Stimulated activated CD8-positive, alpha-beta memory T cell treated with anti-CD3 and anti-CD28 coated beads, Interleukin-2, amount 100 ng/mL, for 48 hours (primary cell): ENCODE measurements at regions not wholly inside any gene's neighbourhood (a gene's known extent, or its start where the extent isn't known, plus 50 kb on each side); places are given as distances from the start of the nearest gene placed in this dataset.
A peak's percentile ranks its signal among the peaks of the same experiment; 100 is the strongest.
"Not testable (repeated sequence)": the region's sequence is repeated elsewhere in the genome, so short reads cannot be mapped to it uniquely, and the experiment has no call there.

Experiments used
- DNase-seq, 2 donors: peaks; one replicate each; pipeline ENCODE4 v3.0.0-alpha.2; 2020; ENCODE audit warnings: low read depth in 2 of 2

GRCh38 chr12:4156317-4156716, 117.2 kb upstream of the CCND2 start:
- DNase-seq: no peak

DNA sequence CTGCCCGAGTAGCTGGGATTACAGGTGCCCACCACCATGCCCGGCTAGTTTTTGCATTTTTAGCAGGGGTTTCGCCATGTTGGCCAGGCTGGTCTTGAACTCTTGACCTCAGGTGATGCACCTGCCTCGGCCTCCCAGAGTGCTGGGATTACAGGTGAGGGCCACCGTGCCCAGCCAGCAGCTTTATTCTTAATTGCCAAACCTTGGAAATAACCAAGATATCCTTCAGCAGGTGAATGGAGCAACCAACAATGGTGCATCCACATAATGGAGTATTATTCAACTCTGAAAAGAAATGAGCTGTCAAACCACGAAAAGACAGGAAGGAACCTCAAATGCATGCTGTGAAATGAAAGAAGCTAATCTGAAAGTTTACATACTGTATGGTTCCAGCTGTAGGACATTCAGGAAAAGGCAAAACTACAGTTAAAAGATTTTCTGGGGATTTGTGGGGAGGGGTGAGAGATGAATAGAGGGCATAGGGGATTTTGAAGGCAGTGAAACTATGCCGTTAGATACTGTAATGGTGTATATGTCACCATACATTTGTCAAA, 118.8 kb upstream of the CCND2 start:
- DNase-seq: no peak

DNA sequence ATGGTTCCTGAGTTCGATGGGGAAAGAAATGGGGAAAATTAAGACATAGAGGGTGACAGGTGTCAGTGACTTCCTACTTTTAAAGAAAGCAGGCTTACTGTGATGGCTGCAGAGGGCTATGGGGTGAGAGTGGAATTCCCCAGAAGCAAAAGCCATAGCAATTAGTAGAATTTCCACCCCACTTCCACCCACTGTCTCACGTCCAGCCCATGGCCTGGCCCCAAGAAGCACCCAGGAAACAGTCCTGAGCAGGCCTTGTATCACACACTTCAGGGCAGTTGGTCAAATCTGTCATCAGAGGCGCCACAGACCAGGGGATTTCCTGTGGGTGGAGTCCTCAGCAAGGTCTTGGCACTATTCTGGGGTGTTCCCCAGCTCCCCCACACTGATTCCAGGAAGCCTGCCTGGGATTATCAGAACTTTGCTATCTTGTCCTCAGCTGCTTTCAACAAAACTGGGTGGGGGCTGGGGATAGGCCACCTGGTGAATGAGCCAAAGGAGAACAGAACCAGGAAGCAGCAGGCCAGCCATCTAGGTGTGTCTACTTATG, 120.1 kb upstream of the CCND2 start:
- DNase-seq: peak; percentile 69 to 75

- no peak for DNase-seq
Observed at GRCh38 chr12:4152145-4152795, 121.3 kb upstream of the CCND2 start.

GRCh38 chr12:4151362-4152121, 122.0 kb upstream of the CCND2 start:
- no peak for DNase-seq

DNA sequence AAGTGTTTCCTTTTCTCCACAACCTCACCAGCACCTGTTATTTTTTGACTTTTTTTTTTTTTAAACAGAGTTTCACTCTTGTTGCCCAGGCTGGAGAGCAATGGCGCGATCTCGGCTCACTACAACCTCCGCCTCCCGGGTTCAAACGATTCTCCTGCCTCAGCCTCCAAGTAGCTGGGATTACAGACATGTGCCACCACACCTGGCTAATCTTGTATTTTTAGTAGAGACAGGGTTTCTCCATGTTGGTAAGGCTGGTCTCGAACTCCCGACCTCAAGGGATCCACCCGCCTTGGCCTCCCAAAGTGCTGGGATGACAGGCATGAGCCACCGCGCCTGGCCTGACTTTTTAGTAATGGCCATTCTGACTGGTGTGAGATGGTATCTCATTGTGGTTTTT, 123.2 kb upstream of the CCND2 start:
- not testable (repeated sequence) for DNase-seq

DNA sequence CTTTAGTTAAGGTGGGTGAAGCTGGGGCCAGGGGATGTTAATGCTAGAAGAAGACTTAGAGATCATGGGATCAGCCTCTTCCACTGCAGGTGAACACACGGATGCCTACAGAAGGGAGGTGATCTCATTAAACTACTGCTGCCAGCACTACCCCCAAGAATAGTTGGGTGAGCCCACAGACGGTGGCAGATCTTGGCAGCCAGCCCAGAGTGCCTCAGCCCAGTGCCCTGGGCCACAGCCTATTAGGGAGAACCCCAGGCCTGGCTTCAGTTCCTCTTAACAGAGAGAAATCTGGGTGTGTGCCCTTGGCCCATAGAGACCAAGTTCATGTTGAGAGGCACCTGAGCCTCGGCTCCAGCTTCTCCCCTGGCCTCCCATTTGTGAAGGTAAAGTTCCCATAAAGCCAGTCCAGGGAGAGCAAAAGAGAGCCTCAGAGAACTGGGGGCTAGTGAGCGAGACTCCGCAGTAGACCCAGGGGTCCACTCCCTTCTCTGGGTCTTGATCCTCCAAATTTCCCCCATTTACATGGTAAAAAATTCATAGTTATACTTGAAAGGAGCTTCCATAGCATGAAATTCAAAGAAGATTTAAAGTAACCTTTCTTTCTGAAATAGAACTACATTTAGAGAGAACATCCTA, 125.0 kb upstream of the CCND2 start:
- peak in 1 of 2 donors; percentile 36 for DNase-seq

DNA sequence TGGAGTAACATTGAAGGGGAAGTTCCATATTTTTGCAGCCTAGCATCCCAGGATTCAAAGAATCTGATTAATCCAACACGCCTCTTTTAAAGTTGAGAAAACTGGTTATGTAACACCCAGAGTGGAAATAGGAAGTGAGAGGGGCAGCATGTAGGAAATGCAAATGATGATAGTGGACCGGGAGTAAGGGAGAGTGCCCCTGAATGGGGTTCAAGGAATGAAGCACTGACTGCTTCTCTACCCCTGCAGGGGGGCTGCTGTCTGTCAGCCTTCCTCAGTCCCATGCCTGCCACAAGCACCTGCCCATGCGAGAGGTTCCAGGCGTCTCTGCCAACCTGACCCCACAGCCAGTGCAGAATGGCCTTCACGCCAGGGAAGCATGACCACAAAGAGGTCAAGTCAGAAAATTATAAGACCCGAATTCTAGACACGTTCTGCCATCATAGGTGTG, 126.5 kb upstream of the CCND2 start:
- DNase-seq: no peak

GRCh38 chr12:4145990-4146859, 127.3 kb upstream of the CCND2 start:
- DNase-seq: peak; percentile 38 to 54

- no peak for DNase-seq
Observed at GRCh38 chr12:4144676-4145075, 128.9 kb upstream of the CCND2 start.

DNA sequence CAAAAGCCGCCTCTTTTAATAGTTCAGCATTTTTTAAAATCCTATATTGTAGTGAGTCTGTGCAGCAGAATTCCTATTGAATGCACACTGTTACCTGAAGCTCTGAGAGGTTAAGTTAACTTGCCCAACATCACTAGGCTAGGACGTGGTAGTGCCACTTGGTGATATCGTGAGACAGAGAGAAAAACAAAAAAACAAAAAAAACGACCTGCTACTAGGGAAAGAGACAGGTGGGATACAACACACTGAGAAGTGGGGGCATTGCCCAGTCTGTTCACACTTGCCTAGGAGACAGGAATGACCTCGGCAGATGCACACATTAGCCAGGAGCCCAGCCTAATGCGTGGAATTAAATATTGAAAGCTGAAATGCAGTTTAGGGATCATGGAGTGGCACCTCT, 129.7 kb upstream of the CCND2 start:
- DNase-seq: no peak

DNA sequence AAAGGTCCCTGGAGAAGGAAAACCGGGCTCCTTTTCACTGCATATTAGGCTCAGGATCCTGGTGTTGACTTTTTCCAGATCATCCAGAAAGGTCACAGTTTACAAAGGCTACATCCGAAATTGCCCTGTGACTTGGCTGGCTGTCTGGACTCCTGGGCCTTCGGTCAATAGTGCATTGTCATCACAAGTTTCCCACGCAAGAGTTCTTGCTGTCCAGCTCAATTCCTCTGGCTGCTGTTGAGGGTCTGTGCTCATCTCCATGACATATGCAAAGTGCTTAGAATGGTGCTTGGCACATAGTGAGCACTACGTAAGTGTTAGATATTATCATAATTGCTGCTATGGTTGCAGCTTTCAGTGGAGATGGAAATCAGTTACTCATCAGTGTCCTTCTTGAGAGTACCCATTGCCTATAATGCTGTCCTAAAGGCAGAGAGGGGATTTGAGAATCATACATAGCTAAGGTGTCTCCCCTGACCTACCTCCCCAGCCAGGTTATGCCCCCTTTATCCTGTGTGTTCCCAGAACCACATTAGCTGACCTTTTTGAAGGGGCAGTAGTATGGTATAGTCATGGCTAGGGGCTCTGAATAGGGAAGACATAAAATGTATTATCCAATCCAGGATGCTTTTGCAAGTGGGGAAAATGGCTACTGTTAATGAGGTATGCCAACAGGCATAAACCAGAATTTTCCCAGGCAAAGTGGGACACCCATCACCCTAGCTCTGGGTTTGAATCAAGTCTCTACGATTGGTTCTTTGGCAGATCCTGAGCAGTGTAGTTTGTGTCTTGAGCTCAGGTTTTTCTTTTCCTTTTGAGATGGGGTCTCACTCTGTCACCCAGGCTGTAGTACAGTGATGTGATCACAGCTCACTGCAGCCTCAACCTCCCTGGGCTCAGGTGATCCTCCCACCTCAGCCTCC, 132.0 kb upstream of the CCND2 start:
- DNase-seq: no peak

DNA sequence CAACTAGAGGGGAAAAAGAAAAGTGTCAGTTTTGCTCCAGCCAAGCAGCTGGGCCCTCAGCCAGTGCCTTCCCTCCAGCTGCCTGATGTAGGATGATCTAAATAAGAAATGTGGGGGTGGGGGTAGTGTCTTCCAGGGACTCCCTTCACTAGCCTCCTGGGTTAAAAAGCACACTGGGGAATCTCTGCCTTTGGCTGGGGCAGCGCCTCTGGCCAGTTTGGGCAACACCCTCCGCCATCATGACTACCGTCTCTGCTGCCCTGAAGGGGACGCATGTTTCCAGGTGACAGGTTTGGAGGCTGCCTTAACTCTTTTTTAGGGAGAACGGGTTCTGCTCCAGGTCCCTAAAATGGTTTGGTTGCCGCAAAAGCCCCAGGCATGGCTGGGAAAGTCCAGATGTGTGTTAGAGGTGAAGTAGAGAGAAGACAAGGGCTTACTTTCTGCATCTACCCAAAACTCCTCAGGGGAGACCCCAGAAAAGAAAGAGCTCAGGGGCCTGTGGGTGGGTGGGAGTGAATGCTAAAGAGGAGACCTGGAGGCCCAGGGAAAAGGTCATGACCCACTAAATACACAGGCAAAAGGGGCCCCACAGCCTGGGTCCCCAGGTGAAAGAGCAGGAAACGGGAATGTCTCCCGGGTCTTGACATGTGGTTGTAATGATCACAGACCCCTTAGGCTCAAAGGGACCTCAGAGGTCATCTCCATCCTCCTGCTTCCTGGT, 132.8 kb upstream of the CCND2 start:
- no peak for DNase-seq

GRCh38 chr12:4139191-4139590, 134.4 kb upstream of the CCND2 start:
- DNase-seq: no peak

GRCh38 chr12:4138532-4138931, 135.0 kb upstream of the CCND2 start:
- not testable (repeated sequence) for DNase-seq

GRCh38 chr12:4138051-4138450, 135.5 kb upstream of the CCND2 start:
- no peak for DNase-seq

DNA sequence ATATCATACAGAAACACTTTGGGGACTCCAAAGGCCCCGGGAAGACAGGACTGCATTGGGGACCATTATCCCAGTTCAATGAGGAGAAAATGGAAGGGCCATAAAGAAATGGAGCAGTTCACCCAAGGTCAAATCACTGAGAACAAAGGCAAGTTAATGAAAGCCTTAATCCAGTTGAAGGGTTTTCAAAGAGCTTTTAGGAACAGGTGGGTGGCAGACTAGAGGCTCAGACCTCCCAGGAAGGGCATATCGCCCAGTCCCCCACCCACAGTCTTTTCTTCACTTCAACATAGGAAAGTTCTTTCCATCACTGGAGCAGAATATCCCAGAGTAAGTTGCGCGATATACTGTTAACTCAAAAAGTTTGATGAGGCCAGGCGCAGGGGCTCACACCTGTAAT, 136.1 kb upstream of the CCND2 start:
- no peak for DNase-seq

- no peak for DNase-seq
Observed at GRCh38 chr12:4137015-4137414, 136.5 kb upstream of the CCND2 start.

- DNase-seq: peak; percentile 54 to 72
Observed at GRCh38 chr12:4135919-4136605, 137.5 kb upstream of the CCND2 start.
